ENCODE measurements at regions not wholly inside any gene's neighbourhood (a gene's known extent, or its start where the extent isn't known, plus 50 kb on each side); places are given as distances from the start of the nearest gene placed in this dataset.
"Not testable (repeated sequence)": the region's sequence is repeated elsewhere in the genome, so short reads cannot be mapped to it uniquely, and the experiment has no call there.

DNA sequence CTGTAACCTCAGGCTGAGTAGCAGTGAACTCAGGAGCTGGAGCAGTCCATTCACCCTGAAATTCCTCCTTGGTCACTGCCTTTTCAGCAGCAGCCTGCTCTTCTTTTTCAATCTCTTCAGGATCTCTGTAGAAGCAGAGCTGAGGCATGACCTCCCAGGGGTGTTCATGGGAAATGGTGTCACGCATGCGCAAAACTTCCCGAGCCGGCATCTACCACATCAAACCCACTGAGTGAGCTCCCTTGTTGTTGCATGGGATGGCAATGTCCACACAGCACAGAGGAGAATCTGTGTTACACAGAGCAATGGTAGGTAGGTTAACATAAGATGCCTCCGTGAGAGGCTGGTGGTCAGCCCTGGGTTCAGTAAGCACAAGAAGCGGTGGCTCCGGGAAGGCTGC, 355.8 kb upstream of the PSMD7 start:
- not testable (repeated sequence) for H3K36me3 ChIP-seq (ENCODE audit: insufficient read depth, low read length); H3K9me3 ChIP-seq (ENCODE audit: low read length); H3K27ac ChIP-seq (ENCODE audit: low read depth, low read length); H3K4me3 ChIP-seq (ENCODE audit: low read depth in 1 of 2, low read length in 2 of 2); H3K4me1 ChIP-seq (ENCODE audit: insufficient read depth, low read length); H3K9ac ChIP-seq (ENCODE audit: low read length); H3K27me3 ChIP-seq (ENCODE audit: control insufficient read depth in 1 of 2, insufficient read depth in 2 of 2, low read length in 2 of 2)

DNA sequence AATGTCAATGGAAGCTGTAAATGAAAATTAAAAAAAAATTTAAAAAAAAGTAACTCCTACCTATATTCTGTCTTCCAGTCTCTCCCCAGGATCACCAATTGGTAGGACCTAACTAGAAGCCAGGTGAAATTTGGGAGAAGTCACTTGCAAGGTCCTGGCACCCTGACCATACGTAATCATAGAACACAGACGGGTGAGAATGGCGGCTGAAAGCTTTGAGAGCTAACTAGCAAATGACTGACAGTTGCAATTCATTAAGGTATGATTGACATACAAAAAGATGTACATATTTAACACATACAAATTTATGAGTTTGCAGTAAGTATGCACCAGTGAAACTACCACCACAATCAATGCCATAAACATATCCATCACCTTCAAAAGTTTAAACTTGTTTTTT, 372.7 kb upstream of the PSMD7 start:
- no peaks in the 10 kb centered on the region for H3K4me1 ChIP-seq (ENCODE audit: insufficient read depth, low read length)
- no peak overlapping the region for H3K9ac ChIP-seq (ENCODE audit: low read length)
- no peaks in the 10 kb centered on the region for H3K9me3 ChIP-seq (ENCODE audit: low read length)
- no peaks in the 10 kb centered on the region for H3K27me3 ChIP-seq (ENCODE audit: control insufficient read depth in 1 of 2, insufficient read depth in 2 of 2, low read length in 2 of 2)
- no peak overlapping the region for H3K27ac ChIP-seq (ENCODE audit: low read depth, low read length)
- H3K36me3 ChIP-seq (ENCODE audit: insufficient read depth, low read length) = no peaks in the 10 kb centered on the region
- no peak overlapping the region for H3K4me3 ChIP-seq (ENCODE audit: low read depth in 1 of 2, low read length in 2 of 2)

DNA sequence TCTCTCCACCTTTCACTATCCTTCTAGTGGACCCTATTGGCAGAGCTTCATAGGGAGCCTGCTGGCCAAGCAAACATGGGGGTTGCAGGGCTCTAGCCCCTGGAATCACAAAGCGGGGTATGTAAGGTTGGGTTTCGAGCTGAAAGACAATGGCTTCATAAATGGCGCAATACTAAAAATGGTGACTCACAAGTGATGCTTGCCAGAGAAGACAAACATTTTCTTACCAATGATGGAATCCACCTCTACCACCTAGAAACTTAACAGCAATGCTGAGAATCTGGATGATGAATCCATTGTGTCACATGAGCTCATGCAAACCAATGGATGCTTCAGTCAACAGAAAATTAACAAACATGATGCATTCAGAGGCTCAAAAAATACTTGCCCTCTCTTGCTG, 375.3 kb upstream of the PSMD7 start:
- no peaks in the 10 kb centered on the region for H3K27me3 ChIP-seq (ENCODE audit: control insufficient read depth in 1 of 2, insufficient read depth in 2 of 2, low read length in 2 of 2)
- no peaks in the 10 kb centered on the region for H3K4me1 ChIP-seq (ENCODE audit: insufficient read depth, low read length)
- H3K9ac ChIP-seq (ENCODE audit: low read length) = no peak overlapping the region
- no peak overlapping the region for H3K4me3 ChIP-seq (ENCODE audit: low read depth in 1 of 2, low read length in 2 of 2)
- no peaks in the 10 kb centered on the region for H3K36me3 ChIP-seq (ENCODE audit: insufficient read depth, low read length)
- no peak overlapping the region for H3K27ac ChIP-seq (ENCODE audit: low read depth, low read length)
- H3K9me3 ChIP-seq (ENCODE audit: low read length) = no peaks in the 10 kb centered on the region

DNA sequence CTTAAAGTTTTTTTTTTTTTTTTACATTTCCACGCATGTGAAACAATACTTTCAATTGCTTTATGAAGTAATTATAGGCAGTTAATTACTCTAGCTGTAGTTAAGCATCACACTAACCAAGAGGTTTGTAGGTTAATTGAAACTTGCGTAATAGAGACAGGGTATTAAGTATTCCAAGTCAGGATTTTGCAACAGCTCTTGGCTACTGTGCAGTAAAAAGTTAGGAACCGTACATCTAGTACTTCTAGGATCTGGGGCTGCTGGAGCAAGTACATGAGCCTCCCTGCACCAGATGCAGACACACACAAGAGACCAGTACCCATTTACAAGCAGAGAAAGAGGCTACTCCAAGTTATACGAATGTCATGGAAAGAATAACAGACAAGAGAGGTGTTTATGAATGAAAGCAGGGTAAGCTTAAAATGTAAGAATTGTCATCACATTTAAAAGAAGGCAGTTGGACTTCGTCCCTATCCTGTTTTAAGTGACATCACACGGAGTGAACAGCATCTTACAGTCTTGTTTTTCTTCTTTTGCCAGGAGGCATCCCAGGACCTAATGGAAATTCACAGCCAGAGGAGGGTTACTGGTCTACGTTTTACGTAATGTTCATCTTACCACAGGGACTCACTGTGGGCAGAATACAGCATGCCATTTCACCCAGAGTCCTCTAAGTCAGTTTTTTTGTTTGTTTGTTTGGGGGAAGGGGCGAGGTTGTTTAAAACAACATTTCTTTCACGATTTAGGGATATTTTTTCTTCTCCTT, 379.6 kb upstream of the PSMD7 start:
- H3K9ac ChIP-seq (ENCODE audit: low read length) = no peak overlapping the region
- no peaks in the 10 kb centered on the region for H3K4me1 ChIP-seq (ENCODE audit: insufficient read depth, low read length)
- no peaks in the 10 kb centered on the region for H3K36me3 ChIP-seq (ENCODE audit: insufficient read depth, low read length)
- H3K9me3 ChIP-seq (ENCODE audit: low read length) = no peaks in the 10 kb centered on the region
- H3K27me3 ChIP-seq (ENCODE audit: control insufficient read depth in 1 of 2, insufficient read depth in 2 of 2, low read length in 2 of 2) = no peaks in the 10 kb centered on the region
- H3K27ac ChIP-seq (ENCODE audit: low read depth, low read length) = no peak overlapping the region
- no peak overlapping the region for H3K4me3 ChIP-seq (ENCODE audit: low read depth in 1 of 2, low read length in 2 of 2)

DNA sequence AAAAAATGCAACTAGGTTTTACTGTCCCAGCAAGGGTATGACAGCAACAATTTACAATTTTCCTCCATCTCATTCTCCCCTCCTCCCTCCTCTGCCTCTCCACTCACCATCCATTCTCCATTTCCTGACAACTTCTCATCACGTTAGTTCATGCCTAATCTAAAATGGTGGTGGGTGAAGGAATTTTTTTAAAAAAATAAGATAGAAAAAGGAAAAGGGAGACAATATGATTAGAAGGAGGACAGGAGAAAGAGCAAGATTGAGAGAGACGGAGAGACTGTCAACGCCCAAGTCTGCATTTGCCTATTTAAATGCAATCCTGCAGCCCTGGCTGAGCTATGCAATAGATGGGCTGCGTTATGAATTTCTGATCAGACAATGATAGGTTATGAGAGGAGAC, 380.7 kb upstream of the PSMD7 start:
- H3K9me3 ChIP-seq (ENCODE audit: low read length) = no peaks in the 10 kb centered on the region
- H3K27me3 ChIP-seq (ENCODE audit: control insufficient read depth in 1 of 2, insufficient read depth in 2 of 2, low read length in 2 of 2) = no peaks in the 10 kb centered on the region
- H3K27ac ChIP-seq (ENCODE audit: low read depth, low read length) = no peak overlapping the region
- H3K4me1 ChIP-seq (ENCODE audit: insufficient read depth, low read length) = no peaks in the 10 kb centered on the region
- H3K9ac ChIP-seq (ENCODE audit: low read length) = no peak overlapping the region
- no peak overlapping the region for H3K4me3 ChIP-seq (ENCODE audit: low read depth in 1 of 2, low read length in 2 of 2)
- no peaks in the 10 kb centered on the region for H3K36me3 ChIP-seq (ENCODE audit: insufficient read depth, low read length)

DNA sequence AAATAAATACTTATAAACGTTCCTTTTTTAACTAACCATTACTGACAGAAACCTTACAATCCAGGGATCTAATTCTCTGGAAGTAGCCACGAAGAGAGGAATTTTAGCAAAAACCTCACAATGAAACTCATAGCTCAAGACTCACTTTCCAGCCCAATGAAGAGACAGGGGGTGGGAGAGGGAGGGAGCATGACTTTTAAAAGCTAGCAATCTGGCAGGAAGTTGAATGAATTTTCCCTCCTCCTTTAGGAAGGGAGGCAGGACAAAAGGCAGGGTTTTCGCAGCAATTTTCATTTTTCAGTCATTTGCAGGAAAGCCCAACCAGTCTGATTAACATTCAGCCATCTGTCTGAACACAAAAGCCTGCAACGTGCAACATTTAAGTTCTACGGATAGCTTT, 381.5 kb upstream of the PSMD7 start:
- Histone ChIP-seq H3K36me3 (ENCODE audit: insufficient read depth, low read length) (no peaks in the 10 kb centered on the region), H3K4me1 (ENCODE audit: insufficient read depth, low read length) (no peaks in the 10 kb centered on the region), H3K27me3 (ENCODE audit: control insufficient read depth in 1 of 2, insufficient read depth in 2 of 2, low read length in 2 of 2) (no peaks in the 10 kb centered on the region), H3K4me3 (ENCODE audit: low read depth in 1 of 2, low read length in 2 of 2) (no peak overlapping the region), H3K9me3 (ENCODE audit: low read length) (no peaks in the 10 kb centered on the region), H3K9ac (ENCODE audit: low read length) (no peak overlapping the region), H3K27ac (ENCODE audit: low read depth, low read length) (no peak overlapping the region)

DNA sequence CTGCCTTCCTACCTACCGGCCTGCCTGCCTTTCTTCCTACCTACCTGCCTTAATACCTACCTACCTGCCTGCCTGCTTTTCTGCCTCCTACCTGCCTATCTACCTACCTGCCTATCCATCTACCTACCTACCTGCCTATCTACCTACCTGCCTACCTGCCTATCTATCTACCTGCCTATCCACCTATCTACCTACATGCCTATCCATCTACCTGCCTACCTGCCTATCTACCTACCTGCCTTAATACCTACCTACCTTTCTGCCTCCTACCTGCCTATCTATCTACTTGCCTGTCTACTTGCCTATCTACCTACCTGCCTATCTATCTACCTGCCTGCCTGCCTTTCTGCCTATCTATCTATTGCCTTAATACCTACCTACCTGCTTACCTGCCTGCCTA, 383.8 kb upstream of the PSMD7 start:
- Histone ChIP-seq H3K4me1 (ENCODE audit: insufficient read depth, low read length) (no peaks in the 10 kb centered on the region), H3K27ac (ENCODE audit: low read depth, low read length) (no peak overlapping the region), H3K36me3 (ENCODE audit: insufficient read depth, low read length) (no peaks in the 10 kb centered on the region), H3K4me3 (ENCODE audit: low read depth in 1 of 2, low read length in 2 of 2) (no peak overlapping the region), H3K27me3 (ENCODE audit: control insufficient read depth in 1 of 2, insufficient read depth in 2 of 2, low read length in 2 of 2) (no peaks in the 10 kb centered on the region), H3K9ac (ENCODE audit: low read length) (no peak overlapping the region), H3K9me3 (ENCODE audit: low read length) (no peaks in the 10 kb centered on the region)

DNA sequence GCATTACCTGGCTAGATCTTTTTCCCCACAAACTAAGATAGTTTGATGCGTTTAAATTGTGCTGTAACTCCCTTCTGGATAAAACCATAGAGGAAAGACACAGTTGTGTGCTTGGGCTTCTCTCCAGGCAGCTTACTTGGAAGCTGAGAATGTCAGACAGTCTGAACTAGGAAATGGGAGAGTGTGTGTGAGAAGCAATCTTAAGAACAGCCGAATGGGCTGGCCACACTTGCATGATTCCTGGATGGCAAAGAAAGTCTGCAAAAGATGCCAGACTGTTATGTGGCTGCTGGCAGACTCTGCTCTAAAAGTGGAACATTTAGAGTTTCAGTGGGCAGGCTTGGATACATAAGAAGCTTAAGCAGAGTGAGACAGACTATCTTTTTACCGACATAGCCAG, 384.3 kb upstream of the PSMD7 start:
- H3K27ac ChIP-seq (ENCODE audit: low read depth, low read length) = no peak overlapping the region
- no peaks in the 10 kb centered on the region for H3K4me1 ChIP-seq (ENCODE audit: insufficient read depth, low read length)
- no peaks in the 10 kb centered on the region for H3K36me3 ChIP-seq (ENCODE audit: insufficient read depth, low read length)
- no peaks in the 10 kb centered on the region for H3K27me3 ChIP-seq (ENCODE audit: control insufficient read depth in 1 of 2, insufficient read depth in 2 of 2, low read length in 2 of 2)
- H3K9me3 ChIP-seq (ENCODE audit: low read length) = no peaks in the 10 kb centered on the region
- no peak overlapping the region for H3K4me3 ChIP-seq (ENCODE audit: low read depth in 1 of 2, low read length in 2 of 2)
- no peak overlapping the region for H3K9ac ChIP-seq (ENCODE audit: low read length)

DNA sequence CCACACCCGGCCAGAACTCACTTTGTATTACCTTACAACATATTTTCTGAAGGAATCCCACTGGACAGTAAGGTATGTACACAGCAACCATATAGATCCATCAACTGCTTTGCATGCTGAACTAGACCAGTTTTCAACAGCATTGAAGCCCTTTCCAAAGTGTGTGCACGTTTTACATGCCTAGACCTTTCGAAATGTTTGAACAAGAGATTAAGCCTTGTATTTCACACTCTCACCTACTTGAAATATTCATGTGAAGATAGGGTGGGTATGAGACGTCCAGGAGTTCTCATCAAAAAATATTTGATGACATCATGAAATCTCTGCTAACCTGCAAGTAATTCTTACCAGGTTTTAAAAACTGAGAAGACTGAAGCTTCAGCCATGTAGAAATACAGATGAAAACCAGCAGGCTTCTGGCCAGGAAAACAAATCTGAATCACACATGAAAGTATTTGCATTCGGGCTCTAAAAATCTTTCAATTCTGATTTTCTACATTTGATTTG, 387.0 kb upstream of the PSMD7 start:
- no peaks in the 10 kb centered on the region for H3K4me1 ChIP-seq (ENCODE audit: insufficient read depth, low read length)
- no peak overlapping the region for H3K4me3 ChIP-seq (ENCODE audit: low read depth in 1 of 2, low read length in 2 of 2)
- no peak overlapping the region for H3K9ac ChIP-seq (ENCODE audit: low read length)
- H3K9me3 ChIP-seq (ENCODE audit: low read length) = no peaks in the 10 kb centered on the region
- H3K27me3 ChIP-seq (ENCODE audit: control insufficient read depth in 1 of 2, insufficient read depth in 2 of 2, low read length in 2 of 2) = no peaks in the 10 kb centered on the region
- no peaks in the 10 kb centered on the region for H3K36me3 ChIP-seq (ENCODE audit: insufficient read depth, low read length)
- H3K27ac ChIP-seq (ENCODE audit: low read depth, low read length) = no peak overlapping the region

DNA sequence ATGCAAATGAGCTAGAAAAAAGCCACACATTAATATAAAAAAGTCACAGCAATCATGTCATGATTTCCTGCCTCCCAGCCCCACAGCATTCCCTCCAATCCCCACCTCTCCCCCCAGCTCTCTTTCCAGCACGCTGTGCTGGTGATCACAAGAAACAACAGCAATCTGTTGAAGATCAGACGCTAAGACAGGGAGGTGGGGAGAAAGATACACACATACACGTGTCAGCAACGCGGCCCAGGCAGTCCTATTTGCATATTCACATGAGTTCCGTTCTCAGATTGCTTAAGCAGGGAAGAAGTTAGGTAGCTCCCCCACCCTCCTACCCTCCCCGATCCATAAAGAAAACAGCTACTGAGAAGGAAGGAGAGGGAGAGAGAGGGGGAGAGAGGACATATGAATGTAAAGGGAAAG, 405.5 kb upstream of the PSMD7 start:
- H3K27ac ChIP-seq (ENCODE audit: low read depth, low read length) = no peak overlapping the region
- H3K27me3 ChIP-seq (ENCODE audit: control insufficient read depth in 1 of 2, insufficient read depth in 2 of 2, low read length in 2 of 2) = peaks cover 0 to 6% of the 10 kb centered on the region in 2 donors
- H3K4me3 ChIP-seq (ENCODE audit: low read depth in 1 of 2, low read length in 2 of 2) = no peak overlapping the region
- no peaks in the 10 kb centered on the region for H3K9me3 ChIP-seq (ENCODE audit: low read length)
- H3K9ac ChIP-seq (ENCODE audit: low read length) = no peak overlapping the region
- H3K4me1 ChIP-seq (ENCODE audit: insufficient read depth, low read length) = peaks cover 4% of the 10 kb centered on the region
- H3K36me3 ChIP-seq (ENCODE audit: insufficient read depth, low read length) = no peaks in the 10 kb centered on the region

DNA sequence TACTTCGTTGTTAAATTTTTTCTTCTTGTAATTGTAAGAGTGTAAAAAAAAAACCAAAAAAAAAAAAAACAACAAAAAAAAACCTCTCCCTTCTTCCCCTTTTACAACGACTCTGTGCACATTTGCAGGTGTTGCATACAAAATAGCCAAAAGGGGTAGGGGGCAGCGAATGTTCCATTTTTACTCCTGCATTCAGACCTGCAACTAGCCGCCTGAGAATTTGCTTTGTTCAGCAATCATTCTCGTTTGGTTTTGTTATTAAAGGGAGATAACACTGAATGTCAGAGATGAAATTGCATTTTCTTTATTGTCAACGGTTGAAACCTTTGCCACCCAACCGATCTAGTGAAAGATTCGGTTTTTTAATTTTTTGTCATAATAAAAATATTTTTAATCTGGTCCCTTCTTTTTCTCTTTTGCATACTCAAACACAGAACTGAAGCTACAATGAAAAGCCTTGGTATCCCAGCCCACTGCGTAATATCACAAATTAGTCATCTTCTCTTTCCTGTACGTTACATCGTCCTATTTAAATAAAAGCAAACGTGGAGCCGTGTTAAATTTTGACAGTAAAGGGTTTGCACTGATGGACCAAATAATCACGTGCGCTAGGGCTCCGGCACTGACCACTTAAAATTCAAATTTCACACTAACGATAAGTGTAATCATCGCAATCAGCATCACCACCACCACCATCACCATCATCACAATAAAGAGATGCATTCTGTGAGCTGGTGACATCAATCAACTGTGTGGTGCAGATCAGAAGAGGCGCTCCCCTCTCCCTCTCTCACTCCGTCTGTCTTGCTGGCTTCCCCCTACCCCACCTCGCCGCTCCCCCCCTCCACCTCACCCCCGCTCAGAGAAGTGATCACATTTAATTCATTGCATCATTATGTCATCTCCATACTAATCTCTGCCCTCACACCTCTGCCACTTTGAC, 406.2 kb upstream of the PSMD7 start:
- Histone ChIP-seq H3K4me3 (ENCODE audit: low read depth in 1 of 2, low read length in 2 of 2) (no peak overlapping the region), H3K9me3 (ENCODE audit: low read length) (no peaks in the 10 kb centered on the region), H3K4me1 (ENCODE audit: insufficient read depth, low read length) (peaks cover 4% of the 10 kb centered on the region), H3K36me3 (ENCODE audit: insufficient read depth, low read length) (no peaks in the 10 kb centered on the region), H3K27ac (ENCODE audit: low read depth, low read length) (no peak overlapping the region), H3K27me3 (ENCODE audit: control insufficient read depth in 1 of 2, insufficient read depth in 2 of 2, low read length in 2 of 2) (peaks cover 0 to 6% of the 10 kb centered on the region in 2 donors), H3K9ac (ENCODE audit: low read length) (no peak overlapping the region)

Data from muscle layer of colon (tissue), 2 donors.